ENCODE measurements at regions not wholly inside any gene's neighbourhood (a gene's known extent, or its start where the extent isn't known, plus 50 kb on each side); places are given as distances from the start of the nearest gene placed in this dataset.

GRCh38 chr12:111081600-111081999 is 161.2 kb upstream of the MYL2 start:
- no peak for TF ChIP-seq CTCF (IDR thresholded peaks at IDR 0.05)
- no peak overlapping the region for H3K4me3 Mint-ChIP-seq (ENCODE audit: unreplicated experiment)
- no peaks in the 10 kb centered on the region for H3K4me1 Mint-ChIP-seq (ENCODE audit: unreplicated experiment)
- no peak for DNase-seq (ENCODE audit: extremely low spot score, unreplicated experiment)
- no peak overlapping the region for H3K27ac Mint-ChIP-seq (ENCODE audit: unreplicated experiment)
- H3K27me3 Mint-ChIP-seq (ENCODE audit: unreplicated experiment) = peaks cover 16% of the 10 kb centered on the region
- H3K36me3 Mint-ChIP-seq (ENCODE audit: unreplicated experiment) = no peaks in the 10 kb centered on the region
- H3K9me3 Mint-ChIP-seq (ENCODE audit: unreplicated experiment) = no peaks in the 10 kb centered on the region

GRCh38 chr12:111078731-111079130 is 158.4 kb upstream of the MYL2 start:
- Mint-ChIP-seq H3K4me1 (ENCODE audit: unreplicated experiment) (no peaks in the 10 kb centered on the region), H3K36me3 (ENCODE audit: unreplicated experiment) (no peaks in the 10 kb centered on the region), H3K27ac (ENCODE audit: unreplicated experiment) (no peak overlapping the region), H3K27me3 (ENCODE audit: unreplicated experiment) (peaks cover 19% of the 10 kb centered on the region), H3K9me3 (ENCODE audit: unreplicated experiment) (no peaks in the 10 kb centered on the region), H3K4me3 (ENCODE audit: unreplicated experiment) (no peak overlapping the region)
- no peak for TF ChIP-seq CTCF (IDR thresholded peaks at IDR 0.05)
- DNase-seq (ENCODE audit: extremely low spot score, unreplicated experiment) = no peak

- H3K27me3 Mint-ChIP-seq (ENCODE audit: unreplicated experiment) = peaks cover 19% of the 10 kb centered on the region
- no peaks in the 10 kb centered on the region for H3K9me3 Mint-ChIP-seq (ENCODE audit: unreplicated experiment)
- TF ChIP-seq CTCF (IDR thresholded peaks at IDR 0.05) = no peak
- no peak overlapping the region for H3K27ac Mint-ChIP-seq (ENCODE audit: unreplicated experiment)
- no peaks in the 10 kb centered on the region for H3K36me3 Mint-ChIP-seq (ENCODE audit: unreplicated experiment)
- no peak overlapping the region for H3K4me3 Mint-ChIP-seq (ENCODE audit: unreplicated experiment)
- no peaks in the 10 kb centered on the region for H3K4me1 Mint-ChIP-seq (ENCODE audit: unreplicated experiment)
- DNase-seq (ENCODE audit: extremely low spot score, unreplicated experiment) = no peak
Observed at GRCh38 chr12:111076611-111077451, 156.5 kb upstream of the MYL2 start.

GRCh38 chr12:111076199-111076598 is 155.8 kb upstream of the MYL2 start:
- no peaks in the 10 kb centered on the region for H3K9me3 Mint-ChIP-seq (ENCODE audit: unreplicated experiment)
- TF ChIP-seq CTCF (IDR thresholded peaks at IDR 0.05) = no peak
- no peak overlapping the region for H3K4me3 Mint-ChIP-seq (ENCODE audit: unreplicated experiment)
- no peak for DNase-seq (ENCODE audit: extremely low spot score, unreplicated experiment)
- H3K27ac Mint-ChIP-seq (ENCODE audit: unreplicated experiment) = no peak overlapping the region
- no peaks in the 10 kb centered on the region for H3K36me3 Mint-ChIP-seq (ENCODE audit: unreplicated experiment)
- H3K4me1 Mint-ChIP-seq (ENCODE audit: unreplicated experiment) = no peaks in the 10 kb centered on the region
- H3K27me3 Mint-ChIP-seq (ENCODE audit: unreplicated experiment) = peaks cover 19% of the 10 kb centered on the region

GRCh38 chr12:111074965-111075364 is 154.6 kb upstream of the MYL2 start:
- no peak overlapping the region for H3K4me3 Mint-ChIP-seq (ENCODE audit: unreplicated experiment)

More at GRCh38 chr12:111074965-111075364, 154.6 kb upstream of the MYL2 start:
- Mint-ChIP-seq H3K4me1 (ENCODE audit: unreplicated experiment) (no peaks in the 10 kb centered on the region), H3K27me3 (ENCODE audit: unreplicated experiment) (peaks cover 22% of the 10 kb centered on the region), H3K36me3 (ENCODE audit: unreplicated experiment) (no peaks in the 10 kb centered on the region), H3K27ac (ENCODE audit: unreplicated experiment) (no peak overlapping the region), H3K9me3 (ENCODE audit: unreplicated experiment) (no peaks in the 10 kb centered on the region)
- DNase-seq (ENCODE audit: extremely low spot score, unreplicated experiment) = no peak
- TF ChIP-seq CTCF (IDR thresholded peaks at IDR 0.05) = no peak

Data from osteocyte (in vitro differentiated cells).